Astrocyte of the cerebellum (primary cell): ENCODE measurements at regions not wholly inside any gene's neighbourhood (a gene's known extent, or its start where the extent isn't known, plus 50 kb on each side); places are given as distances from the start of the nearest gene placed in this dataset.
"Not testable (repeated sequence)": the region's sequence is repeated elsewhere in the genome, so short reads cannot be mapped to it uniquely, and the experiment has no call there.

ENCODE experiments used
- DNase-seq: peaks from one replicate; pipeline ENCODE4 v3.0.0-alpha.2; 2011; ENCODE audit warnings: low read depth
- H3K4me3 ChIP-seq: 2 replicates; pipeline ENCODE4 v1.5.1; 2011; ENCODE audit warnings: mild to moderate bottlenecking, low read depth, low read length, moderate library complexity
- in situ Hi-C: cut with HindIII; loops from 2 replicates; pipeline ENCODE4 v1.10.0; 2017; ENCODE audit warnings: low sequenced_read_pairs
- TF ChIP-seq, protein P1 (sequence below): IDR thresholded peaks from 2 replicates; pipeline ENCODE4 v1.5.1; 2012; ENCODE audit warnings: low read length, low read depth, moderate library complexity, mild to moderate bottlenecking; ENCODE audit errors: missing control alignments

DNA sequence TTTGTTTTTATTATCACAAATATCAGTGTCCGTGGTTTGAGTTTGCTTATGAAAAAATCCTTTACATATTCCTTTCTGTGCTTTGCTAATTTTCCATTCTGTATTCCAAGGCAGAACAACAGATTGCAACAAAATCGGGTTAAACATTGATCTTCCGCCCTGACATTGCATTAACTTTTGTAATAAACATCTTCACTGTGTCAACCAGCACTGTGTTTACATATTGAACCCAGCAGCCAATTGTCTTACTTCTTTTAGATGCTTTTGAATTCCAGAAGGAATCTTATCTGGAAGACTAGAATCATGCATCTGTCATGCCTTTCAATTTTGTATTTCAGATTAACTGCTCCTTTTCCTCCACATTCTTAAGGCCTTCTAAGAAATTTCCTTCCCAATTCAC lies 147.8 kb upstream of the CXXC4 start:
- TF ChIP-seq, protein P1, sequence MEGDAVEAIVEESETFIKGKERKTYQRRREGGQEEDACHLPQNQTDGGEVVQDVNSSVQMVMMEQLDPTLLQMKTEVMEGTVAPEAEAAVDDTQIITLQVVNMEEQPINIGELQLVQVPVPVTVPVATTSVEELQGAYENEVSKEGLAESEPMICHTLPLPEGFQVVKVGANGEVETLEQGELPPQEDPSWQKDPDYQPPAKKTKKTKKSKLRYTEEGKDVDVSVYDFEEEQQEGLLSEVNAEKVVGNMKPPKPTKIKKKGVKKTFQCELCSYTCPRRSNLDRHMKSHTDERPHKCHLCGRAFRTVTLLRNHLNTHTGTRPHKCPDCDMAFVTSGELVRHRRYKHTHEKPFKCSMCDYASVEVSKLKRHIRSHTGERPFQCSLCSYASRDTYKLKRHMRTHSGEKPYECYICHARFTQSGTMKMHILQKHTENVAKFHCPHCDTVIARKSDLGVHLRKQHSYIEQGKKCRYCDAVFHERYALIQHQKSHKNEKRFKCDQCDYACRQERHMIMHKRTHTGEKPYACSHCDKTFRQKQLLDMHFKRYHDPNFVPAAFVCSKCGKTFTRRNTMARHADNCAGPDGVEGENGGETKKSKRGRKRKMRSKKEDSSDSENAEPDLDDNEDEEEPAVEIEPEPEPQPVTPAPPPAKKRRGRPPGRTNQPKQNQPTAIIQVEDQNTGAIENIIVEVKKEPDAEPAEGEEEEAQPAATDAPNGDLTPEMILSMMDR: no peak
- in situ Hi-C loops: no loop called here
- no peak for DNase-seq
- no peak overlapping the region for H3K4me3 ChIP-seq

DNA sequence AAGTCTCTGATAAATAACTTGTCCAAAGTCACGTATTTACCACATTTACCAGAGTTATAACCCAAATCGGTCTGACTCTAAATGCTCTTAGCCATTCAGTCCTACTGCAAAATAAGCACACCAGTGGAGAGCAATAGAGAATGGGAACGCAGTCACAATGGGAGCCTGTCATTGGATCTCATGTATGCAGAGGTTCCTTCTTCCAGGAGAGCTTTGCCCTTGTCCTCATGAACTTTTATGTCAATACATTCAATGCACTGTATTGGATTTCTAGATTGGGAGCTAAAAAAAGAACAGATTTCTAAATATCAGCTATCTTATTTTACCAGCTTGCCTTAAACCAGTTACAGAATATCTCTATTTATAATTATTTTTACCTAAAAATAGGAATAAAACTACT lies 149.1 kb upstream of the CXXC4 start:
- H3K4me3 ChIP-seq: no peak overlapping the region
- DNase-seq: no peak
- in situ Hi-C loops: no loop called here
- TF ChIP-seq, protein P1: no peak

DNA sequence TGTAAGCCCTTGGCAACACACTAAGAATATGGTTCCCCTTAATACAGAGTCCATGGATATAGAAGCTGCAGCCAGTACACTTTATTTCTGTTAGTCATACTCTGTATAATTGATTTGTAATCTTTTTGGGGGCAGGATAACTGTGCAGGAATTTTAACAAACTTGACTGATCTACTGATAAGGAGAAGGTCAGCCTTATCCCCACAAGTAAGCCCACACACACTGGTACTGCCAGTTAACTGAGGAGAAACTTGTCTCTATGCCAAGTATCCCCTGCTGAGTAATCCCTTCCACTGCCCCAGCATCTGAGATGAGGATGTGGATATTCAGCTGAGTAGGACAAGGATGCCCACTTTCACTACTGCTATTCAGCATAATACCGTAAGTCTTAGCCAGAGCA lies 154.9 kb upstream of the CXXC4 start:
- in situ Hi-C loops: no loop called here
- H3K4me3 ChIP-seq: no peak overlapping the region
- TF ChIP-seq, protein P1: no peak
- DNase-seq: no peak

DNA sequence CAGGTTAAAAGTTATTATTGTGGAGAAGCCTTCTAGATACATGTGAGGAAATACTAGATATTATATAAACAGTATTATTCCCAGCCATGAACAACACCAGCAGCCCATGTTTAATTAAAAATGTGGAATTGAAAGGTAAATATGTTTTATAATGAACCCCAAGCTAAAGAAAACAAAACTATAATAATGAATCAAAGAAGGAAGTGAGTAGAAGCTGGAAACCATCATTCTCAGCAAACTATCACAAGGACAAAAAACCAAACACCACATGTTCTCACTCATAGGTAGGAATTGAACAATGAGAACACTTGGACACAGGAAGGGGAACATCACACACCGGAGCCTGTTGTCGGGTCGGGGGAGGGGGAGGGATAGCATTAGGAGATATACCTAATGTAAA lies 167.6 kb upstream of the CXXC4 start:
- DNase-seq, H3K4me3 ChIP-seq, in situ Hi-C loops: not testable (repeated sequence)

DNA sequence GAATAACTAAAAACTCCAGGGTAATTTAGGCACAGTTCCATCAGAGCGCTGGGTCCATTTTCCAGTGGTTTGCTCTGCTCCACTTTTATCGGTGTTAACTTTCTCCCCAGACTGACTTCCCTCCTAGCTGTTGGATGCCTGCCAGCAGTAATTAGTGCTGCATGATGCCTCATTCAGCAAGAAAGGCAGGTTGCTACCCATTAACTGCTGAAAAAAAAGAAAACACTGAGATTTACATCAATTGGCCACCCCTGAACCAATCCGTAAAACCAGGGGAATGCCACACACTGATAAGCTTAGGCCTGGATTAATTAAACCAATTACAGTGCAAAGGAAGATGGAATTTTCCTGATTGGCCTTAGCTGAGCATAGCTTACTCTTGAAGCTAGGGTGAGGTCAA lies 182.4 kb upstream of the CXXC4 start:
- TF ChIP-seq, protein P1: no peak
- DNase-seq: peak; percentile 52
- H3K4me3 ChIP-seq: no peak overlapping the region
- in situ Hi-C loops: no loop called here

DNA sequence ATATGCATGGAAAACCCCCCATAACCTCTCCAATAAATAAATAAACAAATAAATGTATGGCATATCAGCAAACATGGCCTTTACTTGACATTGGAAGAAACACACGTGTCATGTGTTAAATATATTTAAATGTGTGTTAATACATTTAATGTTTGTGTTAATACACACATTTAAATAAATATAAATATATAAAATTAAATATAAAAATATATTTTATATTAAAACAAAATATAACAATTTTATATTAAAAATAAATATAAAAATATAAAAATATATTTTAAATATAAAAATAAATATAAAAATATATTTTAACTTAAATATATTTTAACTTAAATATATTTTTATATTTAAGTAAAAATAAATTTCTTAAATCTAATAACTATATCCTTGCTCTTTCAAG lies 187.6 kb upstream of the CXXC4 start:
- in situ Hi-C loops: no loop called here
- no peak for DNase-seq
- TF ChIP-seq, protein P1: no peak
- no peak overlapping the region for H3K4me3 ChIP-seq

DNA sequence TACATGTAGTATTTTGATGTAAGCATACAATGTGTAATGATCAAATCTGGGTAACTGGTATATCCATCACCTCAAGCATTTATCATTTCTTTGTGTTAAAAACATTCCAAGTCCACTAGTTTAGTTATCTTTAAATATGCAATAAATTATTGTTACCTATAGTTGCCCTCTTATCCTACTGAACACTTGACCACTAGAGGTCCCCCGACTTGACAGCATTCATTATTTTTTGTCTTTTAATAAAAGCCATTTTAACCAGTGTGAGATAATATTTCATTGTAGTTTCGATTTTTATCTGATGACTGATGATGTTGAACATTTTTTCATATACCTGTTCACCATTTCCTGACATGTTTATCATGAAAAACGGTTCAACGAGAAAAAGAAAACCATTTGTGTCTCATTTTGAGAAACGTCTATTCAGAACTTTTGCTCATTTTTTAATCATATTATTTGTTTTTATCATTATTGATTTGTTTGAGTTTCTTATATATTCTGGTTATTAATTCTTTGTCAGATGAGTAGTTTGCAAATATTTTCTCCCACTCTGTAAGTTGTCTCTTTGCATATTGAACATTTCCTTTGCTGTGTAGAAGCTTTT lies 199.0 kb upstream of the CXXC4 start:
- no peak for DNase-seq
- no peak overlapping the region for H3K4me3 ChIP-seq
- TF ChIP-seq, protein P1: peak; percentile 42
- in situ Hi-C loops: no loop called here
